Osteoblast (primary cell): ENCODE measurements at regions not wholly inside any gene's neighbourhood (a gene's known extent, or its start where the extent isn't known, plus 50 kb on each side); places are given as distances from the start of the nearest gene placed in this dataset.
"Not testable (repeated sequence)": the region's sequence is repeated elsewhere in the genome, so short reads cannot be mapped to it uniquely, and the experiment has no call there.

ENCODE experiments used
- DNase-seq: peaks from one replicate; pipeline ENCODE4 v3.0.0; 2011; ENCODE audit warnings: low spot score, mixed read lengths; ENCODE audit not compliant: insufficient read length; ENCODE audit errors: missing footprints
- H2AFZ ChIP-seq: 2 replicates; pipeline ENCODE4 v1.6.0; 2011; ENCODE audit warnings: mild to moderate bottlenecking, low read length
- H3K27ac ChIP-seq: 2 replicates; pipeline ENCODE4 v1.5.1; 2011; ENCODE audit warnings: mild to moderate bottlenecking, low read depth, low read length, moderate library complexity
- H3K27me3 ChIP-seq: 2 replicates; pipeline ENCODE4 v1.6.0; 2012; ENCODE audit warnings: mild to moderate bottlenecking, control low read depth, inconsistent platforms, low read length, moderate library complexity; ENCODE audit not compliant: insufficient read depth
- H3K36me3 ChIP-seq: 2 replicates; pipeline ENCODE4 v1.5.1; 2011; ENCODE audit warnings: mild to moderate bottlenecking, low read length, control low read depth, moderate library complexity; ENCODE audit not compliant: insufficient read depth
- H3K4me1 ChIP-seq: 2 replicates; pipeline ENCODE4 v1.5.1; 2011; ENCODE audit warnings: mild to moderate bottlenecking, low read length, control low read depth, moderate library complexity; ENCODE audit not compliant: insufficient read depth
- H3K4me2 ChIP-seq: 2 replicates; pipeline ENCODE4 v1.6.0; 2011; ENCODE audit warnings: mild to moderate bottlenecking, low read length; ENCODE audit not compliant: insufficient read depth
- H3K4me3 ChIP-seq: fragments of 200-600 bp; sonication (generic); 3 replicates; pipeline ENCODE4 v1.5.1; 2012; ENCODE audit warnings: mild to moderate bottlenecking, low read length, inconsistent platforms; ENCODE audit not compliant: insufficient read depth
- H3K79me2 ChIP-seq: 2 replicates; pipeline ENCODE4 v1.6.0; 2012; ENCODE audit warnings: mild to moderate bottlenecking, low read length, control low read depth, inconsistent platforms; ENCODE audit not compliant: insufficient read depth
- H3K9me3 ChIP-seq: 2 replicates; pipeline ENCODE4 v1.5.1; 2011; ENCODE audit warnings: low read depth, low read length, control low read depth
- H4K20me1 ChIP-seq: 2 replicates; pipeline ENCODE4 v1.6.0; 2012; ENCODE audit warnings: mild to moderate bottlenecking, low read length, control low read depth; ENCODE audit not compliant: insufficient read depth
- CTCF ChIP-seq: IDR thresholded peaks from 2 replicates; pipeline ENCODE4 v1.5.1; 2011; ENCODE audit warnings: mild to moderate bottlenecking, low read depth, low read length, moderate library complexity; ENCODE audit errors: extremely low read depth

GRCh38 chrX:150227873-150228410 lies 135.2 kb upstream of the MAMLD1 start:
- no peaks in the 10 kb centered on the region for H4K20me1 ChIP-seq
- no peak overlapping the region for H2AFZ ChIP-seq
- peaks cover 6% of the 10 kb centered on the region for H3K4me1 ChIP-seq
- H3K79me2 ChIP-seq: no peaks in the 10 kb centered on the region
- H3K36me3 ChIP-seq: no peaks in the 10 kb centered on the region
- H3K27me3 ChIP-seq: no peaks in the 10 kb centered on the region
- no peak for DNase-seq
- no peak overlapping the region for H3K27ac ChIP-seq
- no peak overlapping the region for H3K4me2 ChIP-seq
- no peak for TF ChIP-seq CTCF
- no peaks in the 10 kb centered on the region for H3K9me3 ChIP-seq
- no peak overlapping the region for H3K4me3 ChIP-seq

- Histone ChIP-seq H3K36me3 (no peaks in the 10 kb centered on the region), H3K9me3 (no peaks in the 10 kb centered on the region), H3K4me1 (peaks cover 6% of the 10 kb centered on the region), H3K4me2 (no peak overlapping the region), H3K27ac (no peak overlapping the region), H3K79me2 (no peaks in the 10 kb centered on the region), H3K4me3 (no peak overlapping the region), H2AFZ (no peak overlapping the region), H3K27me3 (no peaks in the 10 kb centered on the region), H4K20me1 (no peaks in the 10 kb centered on the region)
- no peak for TF ChIP-seq CTCF
- DNase-seq: no peak
Measured at GRCh38 chrX:150228431-150228830, 134.7 kb upstream of the MAMLD1 start.

GRCh38 chrX:150229030-150229429 lies 134.1 kb upstream of the MAMLD1 start:
- peaks cover 6% of the 10 kb centered on the region for H3K4me1 ChIP-seq
- H3K4me3 ChIP-seq: no peak overlapping the region
- no peak overlapping the region for H2AFZ ChIP-seq
- no peaks in the 10 kb centered on the region for H3K36me3 ChIP-seq
- H3K27me3 ChIP-seq: no peaks in the 10 kb centered on the region
- DNase-seq: no peak
- no peaks in the 10 kb centered on the region for H4K20me1 ChIP-seq
- no peaks in the 10 kb centered on the region for H3K9me3 ChIP-seq
- no peak overlapping the region for H3K27ac ChIP-seq
- no peak for TF ChIP-seq CTCF
- H3K4me2 ChIP-seq: no peak overlapping the region
- H3K79me2 ChIP-seq: no peaks in the 10 kb centered on the region

- no peak for TF ChIP-seq CTCF
- no peaks in the 10 kb centered on the region for H3K27me3 ChIP-seq
- H3K36me3 ChIP-seq: no peaks in the 10 kb centered on the region
- H3K4me3 ChIP-seq: no peak overlapping the region
- no peaks in the 10 kb centered on the region for H3K9me3 ChIP-seq
- no peak overlapping the region for H3K4me2 ChIP-seq
- H4K20me1 ChIP-seq: no peaks in the 10 kb centered on the region
- H2AFZ ChIP-seq: no peak overlapping the region
- H3K4me1 ChIP-seq: peaks cover 6% of the 10 kb centered on the region
- H3K79me2 ChIP-seq: no peaks in the 10 kb centered on the region
- H3K27ac ChIP-seq: no peak overlapping the region
- no peak for DNase-seq
Measured at GRCh38 chrX:150229481-150229880, 133.6 kb upstream of the MAMLD1 start.

- H2AFZ ChIP-seq, H3K4me3 ChIP-seq, H3K9me3 ChIP-seq: not testable (repeated sequence)
Measured at GRCh38 chrX:150230952-150231351, 132.2 kb upstream of the MAMLD1 start.

GRCh38 chrX:150231368-150231767 lies 131.7 kb upstream of the MAMLD1 start:
- not testable (repeated sequence) for H3K79me2 ChIP-seq, H3K4me2 ChIP-seq, DNase-seq, H3K9me3 ChIP-seq, H3K36me3 ChIP-seq, H3K27me3 ChIP-seq, H2AFZ ChIP-seq, H3K27ac ChIP-seq, H4K20me1 ChIP-seq, H3K4me3 ChIP-seq
- H3K4me1 ChIP-seq: peaks cover 11% of the 10 kb centered on the region

More at GRCh38 chrX:150230952-150231351, 132.2 kb upstream of the MAMLD1 start:
- H3K36me3 ChIP-seq, DNase-seq, H3K27me3 ChIP-seq, H4K20me1 ChIP-seq, H3K4me2 ChIP-seq, H3K27ac ChIP-seq, H3K79me2 ChIP-seq, H3K4me1 ChIP-seq: not testable (repeated sequence)
